Spleen (tissue), 11 donors: ENCODE measurements at regions not wholly inside any gene's neighbourhood (a gene's known extent, or its start where the extent isn't known, plus 50 kb on each side); places are given as distances from the start of the nearest gene placed in this dataset.

Experiments
- DNase-seq: peaks from one replicate; pipeline ENCODE4 v3.0.0-alpha.2; 2020
- H3K27ac ChIP-seq, 8 donors: fragments of 200-600 bp; sonication (generic) in 7 of 8; 1 replicate in 4 of 8; 2 replicates in 4 of 8; pipeline versions ENCODE4 v1.5.0 to v1.8.0; 2016 to 2021; ENCODE audit warnings: inconsistent platforms in 4 of 8, mild to moderate bottlenecking in 4 of 8, moderate library complexity in 1 of 8
- H3K27me3 ChIP-seq, 7 donors: fragments of 200-600 bp; sonication (generic) in 6 of 7; replicated peaks in 1 of 7; 1 replicate in 4 of 7; 2 replicates in 3 of 7; pipeline versions ENCODE4 v1.5.0 to v1.8.0; 2016 to 2021; ENCODE audit warnings: inconsistent platforms in 3 of 7, mild to moderate bottlenecking in 1 of 7
- H3K36me3 ChIP-seq, 6 donors: fragments of 200-600 bp; sonication (generic) in 5 of 6; 1 replicate in 4 of 6; 2 replicates in 2 of 6; pipeline versions ENCODE4 v1.5.0 to v1.8.0; 2016 to 2021; ENCODE audit warnings: inconsistent platforms in 2 of 6
- H3K4me1 ChIP-seq, 6 donors: fragments of 200-600 bp; sonication (generic) in 5 of 6; 1 replicate in 3 of 6; 2 replicates in 3 of 6; pipeline versions ENCODE4 v1.5.0 to v1.8.0; 2016 to 2021; ENCODE audit warnings: inconsistent platforms in 3 of 6
- H3K4me3 ChIP-seq, 8 donors: fragments of 200-600 bp; sonication (generic) in 7 of 8; 1 replicate in 4 of 8; 2 replicates in 4 of 8; pipeline versions ENCODE4 v1.5.0 to v1.8.0; 2016 to 2021; ENCODE audit warnings: inconsistent platforms in 4 of 8, mild to moderate bottlenecking in 4 of 8, moderate library complexity in 2 of 8
- H3K9me3 ChIP-seq, 8 donors: fragments of 200-600 bp; sonication (generic) in 7 of 8; 1 replicate in 4 of 8; 2 replicates in 4 of 8; pipeline versions ENCODE4 v1.5.0 to v1.8.0; 2016 to 2021; ENCODE audit warnings: inconsistent platforms in 4 of 8
- POLR2A ChIP-seq, 3 donors: fragments of 450-650 bp; IDR thresholded peaks; one replicate each; pipeline ENCODE4 v1.5.1; 2017; ENCODE audit warnings: antibody characterized with exemption in 3 of 3, mild to moderate bottlenecking in 1 of 3
- POLR2AphosphoS5 ChIP-seq, 3 donors: sonication (generic); formaldehyde crosslinking; IDR thresholded peaks; one replicate each; pipeline ENCODE4 v1.5.1; 2017; ENCODE audit warnings: antibody characterized with exemption in 3 of 3
- WGBS, 5 donors: extraction: QIAGEN DNeasy Blood & Tissue Kit in 3 of 5; methylation state at CpG; one replicate each; pipeline versions ENCODE4 v1.1.5 to v1.1.7; 2013 to 2018; 5-methylcytosine and 5-hydroxymethylcytosine counted together
- intact Hi-C: fragments of 100-400 bp; cut with DNase I; formaldehyde crosslinking; loops from one replicate; pipeline ENCODE4 v1.15.0; 2023; ENCODE audit warnings: low total_unique reads
- TF ChIP-seq, protein P1 (sequence below), 11 experiments: fragments of 200-600 bp in 7 of 11; fragments of 450-650 bp in 4 of 11; sonication (generic) in 4 of 11; IDR thresholded peaks in 8 of 11; conservative IDR thresholded peaks in 3 of 11; 1 replicate in 7 of 11; 2 replicates in 4 of 11; pipeline versions ENCODE4 v1.4.0 to v1.8.0; 2016 to 2021; ENCODE audit warnings: antibody characterized with exemption in 11 of 11, inconsistent platforms in 4 of 11, mild to moderate bottlenecking in 1 of 11
- donor health status: healthy with polysubstance abuse.
- donor health status: DM: no; HTN: no; CAD: no; lungs with moderate emphysema.
- donor health status: DM: no; HTN: no; CAD: no.
- donor health status: Bipolar disorder and iron deficiency.
- donor health status: healthy.
- donor health status: DM: no; HTN: no; CAD: no.
- donor health status: DM: yes; HTN: yes; CAD: no.

DNA sequence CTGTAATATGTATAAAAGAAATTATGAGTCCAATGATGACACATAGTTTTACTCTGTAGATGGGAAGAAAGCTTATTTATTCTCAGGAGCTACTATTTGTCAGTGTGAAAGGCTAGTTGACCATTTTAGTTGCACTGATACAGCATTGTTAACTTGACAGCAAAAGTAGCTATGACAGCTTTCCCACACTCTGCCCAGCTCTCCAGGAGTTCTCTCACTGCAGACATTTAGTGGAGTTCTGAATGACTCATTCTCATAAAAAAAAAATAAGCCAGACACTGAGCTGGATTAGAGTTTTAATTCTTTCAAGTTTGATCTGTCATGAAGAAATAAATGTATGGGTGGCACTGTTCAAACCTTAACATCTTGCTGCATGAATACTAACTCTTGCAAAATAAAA lies 77.2 kb upstream of the CFAP20DC start:
- no peaks in the 10 kb centered on the region for H3K4me1 ChIP-seq
- no peak for DNase-seq
- H3K4me3 ChIP-seq = no peak overlapping the region
- H3K27ac ChIP-seq = no peak overlapping the region
- no peaks in the 10 kb centered on the region for H3K27me3 ChIP-seq
- TF ChIP-seq POLR2A (IDR thresholded peaks at IDR 0.05) (no peak), POLR2AphosphoS5 (IDR thresholded peaks at IDR 0.05) (no peak)
- TF ChIP-seq, protein P1, sequence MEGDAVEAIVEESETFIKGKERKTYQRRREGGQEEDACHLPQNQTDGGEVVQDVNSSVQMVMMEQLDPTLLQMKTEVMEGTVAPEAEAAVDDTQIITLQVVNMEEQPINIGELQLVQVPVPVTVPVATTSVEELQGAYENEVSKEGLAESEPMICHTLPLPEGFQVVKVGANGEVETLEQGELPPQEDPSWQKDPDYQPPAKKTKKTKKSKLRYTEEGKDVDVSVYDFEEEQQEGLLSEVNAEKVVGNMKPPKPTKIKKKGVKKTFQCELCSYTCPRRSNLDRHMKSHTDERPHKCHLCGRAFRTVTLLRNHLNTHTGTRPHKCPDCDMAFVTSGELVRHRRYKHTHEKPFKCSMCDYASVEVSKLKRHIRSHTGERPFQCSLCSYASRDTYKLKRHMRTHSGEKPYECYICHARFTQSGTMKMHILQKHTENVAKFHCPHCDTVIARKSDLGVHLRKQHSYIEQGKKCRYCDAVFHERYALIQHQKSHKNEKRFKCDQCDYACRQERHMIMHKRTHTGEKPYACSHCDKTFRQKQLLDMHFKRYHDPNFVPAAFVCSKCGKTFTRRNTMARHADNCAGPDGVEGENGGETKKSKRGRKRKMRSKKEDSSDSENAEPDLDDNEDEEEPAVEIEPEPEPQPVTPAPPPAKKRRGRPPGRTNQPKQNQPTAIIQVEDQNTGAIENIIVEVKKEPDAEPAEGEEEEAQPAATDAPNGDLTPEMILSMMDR (IDR thresholded peaks at IDR 0.05 in 8 of 11, conservative IDR thresholded peaks at IDR 0.05 in 3 of 11) = no peak
- no peaks in the 10 kb centered on the region for H3K9me3 ChIP-seq
- no peaks in the 10 kb centered on the region for H3K36me3 ChIP-seq
- intact Hi-C loops = no loop called here

DNA sequence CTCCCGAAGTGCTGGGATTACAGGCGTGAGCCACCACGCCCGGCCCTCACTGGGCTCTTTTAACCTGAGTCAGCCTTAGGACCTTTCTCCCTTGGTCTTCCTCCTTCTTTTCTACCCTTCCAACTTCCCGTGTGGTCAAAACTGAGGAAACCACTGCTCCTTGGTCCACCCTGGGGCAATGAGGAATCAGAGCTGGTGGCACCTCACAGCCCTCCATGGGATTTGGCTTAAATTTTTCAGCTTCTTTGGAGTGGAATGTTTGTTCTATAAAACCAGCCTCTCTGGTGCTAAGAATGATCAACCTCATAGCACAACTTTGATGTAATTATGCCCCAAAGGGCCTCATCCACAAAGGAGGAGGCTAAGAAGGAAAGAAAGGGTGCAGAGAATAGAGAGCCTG lies 76.6 kb upstream of the CFAP20DC start:
- Histone ChIP-seq H3K9me3 (no peaks in the 10 kb centered on the region), H3K4me1 (no peaks in the 10 kb centered on the region), H3K27ac (no peak overlapping the region), H3K4me3 (no peak overlapping the region), H3K27me3 (no peaks in the 10 kb centered on the region), H3K36me3 (no peaks in the 10 kb centered on the region)
- TF ChIP-seq POLR2A (IDR thresholded peaks at IDR 0.05) (no peak), POLR2AphosphoS5 (IDR thresholded peaks at IDR 0.05) (no peak)
- TF ChIP-seq, protein P1 (IDR thresholded peaks at IDR 0.05 in 8 of 11, conservative IDR thresholded peaks at IDR 0.05 in 3 of 11) = no peak
- intact Hi-C loops = no loop called here
- DNase-seq = no peak
- 88 to 96% (median 88%) methylated on average over 5 of the region's 5 CpGs for WGBS, 5 donors

DNA sequence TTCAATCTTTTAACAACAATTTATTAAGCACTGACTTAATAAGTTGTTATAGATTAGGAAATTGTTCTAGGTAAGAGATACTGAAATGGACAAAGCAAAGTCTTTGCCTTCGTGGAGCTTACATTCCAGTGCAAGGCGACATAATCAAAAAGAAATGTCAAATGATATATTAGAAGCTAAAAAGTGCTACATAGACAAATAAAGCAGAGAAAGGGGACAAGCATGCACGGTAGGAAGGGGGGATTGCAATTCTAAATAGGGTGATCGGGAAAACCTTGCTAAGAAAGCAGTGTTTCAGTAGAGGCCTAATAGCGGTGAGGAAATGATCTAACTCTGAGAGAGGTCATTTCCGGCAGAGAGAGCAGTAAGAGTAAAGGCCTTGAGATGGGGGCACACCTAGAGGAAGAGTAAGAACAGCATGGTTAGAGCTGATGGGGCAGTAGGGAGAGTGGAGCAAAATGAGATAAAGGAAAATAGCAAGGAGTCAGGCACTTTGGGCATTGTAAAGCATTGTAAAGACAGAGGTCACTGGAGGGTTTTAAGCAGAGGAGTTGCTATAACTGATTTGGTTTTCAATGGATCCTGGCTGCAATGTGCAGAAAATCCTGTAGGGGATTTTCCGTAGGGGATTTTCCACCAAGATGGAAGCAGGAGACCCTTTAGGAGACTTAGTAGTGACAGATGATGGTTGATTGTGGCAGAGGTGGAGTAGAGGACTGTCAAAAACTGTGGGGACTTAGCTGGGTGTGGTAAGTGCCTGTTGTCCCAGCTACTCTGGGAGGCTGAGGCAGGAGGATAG lies 71.7 kb upstream of the CFAP20DC start:
- H3K27me3 ChIP-seq = no peaks in the 10 kb centered on the region
- H3K9me3 ChIP-seq = no peaks in the 10 kb centered on the region
- no peak overlapping the region for H3K27ac ChIP-seq
- no peak overlapping the region for H3K4me3 ChIP-seq
- DNase-seq = no peak
- intact Hi-C loops = no loop called here
- H3K36me3 ChIP-seq = no peaks in the 10 kb centered on the region
- 75 to 86% (median 82%) methylated on average over 7 of the region's 7 CpGs for WGBS, 5 donors
- TF ChIP-seq POLR2A (IDR thresholded peaks at IDR 0.05) (no peak), POLR2AphosphoS5 (IDR thresholded peaks at IDR 0.05) (no peak)
- TF ChIP-seq, protein P1 (IDR thresholded peaks at IDR 0.05 in 8 of 11, conservative IDR thresholded peaks at IDR 0.05 in 3 of 11) = no peak
- no peaks in the 10 kb centered on the region for H3K4me1 ChIP-seq

DNA sequence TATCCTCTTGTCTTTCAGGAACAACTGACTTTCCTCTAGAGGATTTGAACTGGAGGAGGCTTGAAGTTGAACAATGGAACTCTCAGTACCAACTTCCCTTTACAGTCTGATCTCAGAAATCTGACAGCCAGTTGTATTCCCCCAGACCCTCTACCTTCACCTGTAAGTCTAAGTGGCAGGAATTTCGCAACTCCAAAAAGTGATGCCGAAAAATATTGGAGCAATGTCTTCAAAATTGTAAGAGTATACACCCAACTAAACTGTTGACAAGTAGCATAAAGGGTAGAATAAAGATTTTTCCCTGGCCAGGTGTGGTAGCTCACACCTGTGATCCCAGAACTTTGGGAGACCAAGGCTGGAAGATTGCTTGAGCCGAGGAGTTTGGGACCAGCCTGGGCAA lies 69.1 kb upstream of the CFAP20DC start:
- 90 to 98% (median 94%) methylated on average over 3 of the region's 3 CpGs for WGBS, 5 donors
- TF ChIP-seq POLR2A (IDR thresholded peaks at IDR 0.05) (no peak), POLR2AphosphoS5 (IDR thresholded peaks at IDR 0.05) (no peak)
- TF ChIP-seq, protein P1 (IDR thresholded peaks at IDR 0.05 in 8 of 11, conservative IDR thresholded peaks at IDR 0.05 in 3 of 11) = no peak
- Histone ChIP-seq H3K36me3 (no peaks in the 10 kb centered on the region), H3K9me3 (no peaks in the 10 kb centered on the region), H3K27me3 (no peaks in the 10 kb centered on the region), H3K4me1 (no peaks in the 10 kb centered on the region), H3K27ac (no peak overlapping the region), H3K4me3 (no peak overlapping the region)
- intact Hi-C loops = no loop called here
- no peak for DNase-seq
